CD14-positive monocyte (primary cell): ENCODE measurements at regions not wholly inside any gene's neighbourhood (a gene's known extent, or its start where the extent isn't known, plus 50 kb on each side); places are given as distances from the start of the nearest gene placed in this dataset.

ENCODE experiments used
- DNase-seq, 3 donors: peaks; one replicate each; pipeline ENCODE4 v3.0.0-alpha.2; 2011 to 2022
- H2AFZ ChIP-seq: 2 replicates; pipeline ENCODE4 v1.6.0; 2012; ENCODE audit warnings: mild to moderate bottlenecking, low read depth, low read length, inconsistent platforms; ENCODE audit not compliant: insufficient read depth, poor library complexity, severe bottlenecking
- H3K27ac ChIP-seq, 2 donors: 1 replicate in 1 of 2; 2 replicates in 1 of 2; pipeline ENCODE4 v1.5.1; 2012 to 2013; ENCODE audit warnings: low read length in 2 of 2, control low read depth in 1 of 2, inconsistent platforms in 1 of 2, low read depth in 1 of 2, mild to moderate bottlenecking in 1 of 2
- H3K27me3 ChIP-seq, 2 donors: one replicate each; pipeline versions ENCODE4 v1.6.0 to v1.6.1; 2011 to 2013; ENCODE audit warnings: low read length in 2 of 2; ENCODE audit not compliant: control insufficient read depth in 2 of 2, insufficient read depth in 2 of 2
- H3K36me3 ChIP-seq, 2 donors: replicated peaks in 1 of 2; 1 replicate in 1 of 2; 2 replicates in 1 of 2; pipeline versions ENCODE4 v1.5.1 to v1.6.1; 2012 to 2013; ENCODE audit warnings: low read length in 2 of 2, control low read depth in 1 of 2, inconsistent platforms in 1 of 2, mild to moderate bottlenecking in 1 of 2; ENCODE audit not compliant: insufficient read depth in 2 of 2, control insufficient read depth in 1 of 2
- H3K4me1 ChIP-seq, 2 donors: 1 replicate in 1 of 2; 2 replicates in 1 of 2; pipeline versions ENCODE4 v1.5.1 to v1.6.1; 2012 to 2013; ENCODE audit warnings: low read length in 2 of 2, control low read depth in 1 of 2, inconsistent platforms in 1 of 2, mild to moderate bottlenecking in 1 of 2, moderate library complexity in 1 of 2; ENCODE audit not compliant: insufficient read depth in 2 of 2, control insufficient read depth in 1 of 2
- H3K4me2 ChIP-seq: replicated peaks from 2 replicates; pipeline ENCODE3; 2012; ENCODE audit warnings: low read length, moderate library complexity, mild to moderate bottlenecking; ENCODE audit not compliant: poor library complexity, severe bottlenecking; ENCODE audit errors: extremely low read depth
- H3K4me3 ChIP-seq, 3 experiments: fragments of 200-600 bp in 1 of 3; sonication (generic) in 1 of 3; replicated peaks in 1 of 3; 1 replicate in 2 of 3; 2 replicates in 1 of 3; pipeline ENCODE4 v1.5.1; 2011 to 2013; ENCODE audit warnings: low read length in 3 of 3, mild to moderate bottlenecking in 3 of 3, control low read depth in 2 of 3, low read depth in 2 of 3, inconsistent platforms in 1 of 3, moderate library complexity in 1 of 3
- H3K79me2 ChIP-seq: 2 replicates; pipeline ENCODE4 v1.6.0; 2012; ENCODE audit warnings: mild to moderate bottlenecking, control low read depth, inconsistent platforms, low read length, moderate library complexity; ENCODE audit not compliant: insufficient read depth
- H3K9ac ChIP-seq: 2 replicates; pipeline ENCODE4 v1.6.0; 2017; ENCODE audit warnings: low read length, mild to moderate bottlenecking; ENCODE audit not compliant: insufficient read depth, poor library complexity, severe bottlenecking
- H3K9me3 ChIP-seq, 2 donors: replicated peaks in 1 of 2; 1 replicate in 1 of 2; 2 replicates in 1 of 2; pipeline versions ENCODE4 v1.5.1 to v1.6.1; 2012 to 2013; ENCODE audit warnings: low read length in 2 of 2, control low read depth in 1 of 2; ENCODE audit not compliant: control insufficient read depth in 1 of 2, insufficient read depth in 1 of 2
- H4K20me1 ChIP-seq: 2 replicates; pipeline ENCODE4 v1.6.0; 2012; ENCODE audit warnings: mild to moderate bottlenecking, low read length, control low read depth, moderate library complexity; ENCODE audit not compliant: insufficient read depth
- H3K27ac Mint-ChIP-seq, 7 donors: one replicate each; pipeline ENCODE4 v1.8.0; 2020; ENCODE audit warnings: mild to moderate bottlenecking in 7 of 7, mixed read lengths in 7 of 7, moderate library complexity in 6 of 7, inconsistent platforms in 2 of 7
- H3K27me3 Mint-ChIP-seq, 3 donors: one replicate each; pipeline ENCODE4 v1.8.0; 2021 to 2022; ENCODE audit warnings: low read depth in 3 of 3, mild to moderate bottlenecking in 3 of 3, mixed read lengths in 3 of 3, moderate library complexity in 3 of 3, inconsistent platforms in 1 of 3
- H3K36me3 Mint-ChIP-seq, 2 donors: one replicate each; pipeline ENCODE4 v1.8.0; 2020; ENCODE audit warnings: mixed read lengths in 2 of 2, inconsistent platforms in 1 of 2, mild to moderate bottlenecking in 1 of 2
- H3K4me1 Mint-ChIP-seq: one replicate; pipeline ENCODE4 v1.8.0; 2020; ENCODE audit warnings: mild to moderate bottlenecking, mixed read lengths
- H3K4me3 Mint-ChIP-seq, 2 donors: one replicate each; pipeline ENCODE4 v1.8.0; 2020; ENCODE audit warnings: mild to moderate bottlenecking in 2 of 2, mixed read lengths in 2 of 2, moderate library complexity in 1 of 2
- H3K9me3 Mint-ChIP-seq, 7 donors: one replicate each; pipeline ENCODE4 v1.8.0; 2020 to 2022; ENCODE audit warnings: mixed read lengths in 7 of 7, mild to moderate bottlenecking in 6 of 7, moderate library complexity in 6 of 7, inconsistent platforms in 2 of 7
- CTCF ChIP-seq: fragments of 200-600 bp; IDR thresholded peaks from one replicate; pipeline ENCODE4 v1.8.0; 2022; ENCODE audit warnings: antibody characterized with exemption, mild to moderate bottlenecking
- WGBS: methylation state at CpG from one replicate; pipeline ENCODE4 v1.1.5; 2013; ENCODE audit warnings: missing lambda C conversion rate; ENCODE audit not compliant: insufficient coverage; 5-methylcytosine and 5-hydroxymethylcytosine counted together
- intact Hi-C, 2 donors: fragments of 100-400 bp; cut with micrococcal nuclease; formaldehyde crosslinking; loops; one replicate each; pipeline versions ENCODE4 v1.15.0 to v1.15.1; 2023

- no peaks in the 10 kb centered on the region for H3K36me3 Mint-ChIP-seq
- no peaks in the 10 kb centered on the region for H3K36me3 ChIP-seq
- no peaks in the 10 kb centered on the region for H3K27me3 Mint-ChIP-seq
- peaks cover 0 to 6% (median 1%) of the 10 kb centered on the region in 7 donors for H3K9me3 Mint-ChIP-seq
- intact Hi-C loops = no loop called here
- no peak overlapping the region for H3K4me3 ChIP-seq
- H3K27ac Mint-ChIP-seq = no peak overlapping the region
- no peaks in the 10 kb centered on the region for H3K79me2 ChIP-seq
- H4K20me1 ChIP-seq = no peaks in the 10 kb centered on the region
- no peaks in the 10 kb centered on the region for H3K4me1 ChIP-seq
- no peaks in the 10 kb centered on the region for H3K27me3 ChIP-seq
- H3K9me3 ChIP-seq = peaks cover 0 to 6% of the 10 kb centered on the region in 2 donors
- H3K9ac ChIP-seq = no peak overlapping the region
- DNase-seq = no peak
- H2AFZ ChIP-seq = no peak overlapping the region
- H3K4me3 Mint-ChIP-seq = no peak overlapping the region
- H3K27ac ChIP-seq = no peak overlapping the region
- H3K4me1 Mint-ChIP-seq = no peaks in the 10 kb centered on the region
- no peak for TF ChIP-seq CTCF
- no peak overlapping the region for H3K4me2 ChIP-seq
These were observed 492.5 kb downstream of the ETV1 start for GRCh38 chr7:13496976-13497375.

- H3K4me3 ChIP-seq = no peak overlapping the region
- DNase-seq = no peak
- Mint-ChIP-seq H3K4me3 (no peak overlapping the region), H3K36me3 (no peaks in the 10 kb centered on the region), H3K27ac (no peak overlapping the region), H3K9me3 (peaks cover 0 to 12% (median 3%) of the 10 kb centered on the region in 7 donors), H3K4me1 (no peaks in the 10 kb centered on the region), H3K27me3 (no peaks in the 10 kb centered on the region)
- no peaks in the 10 kb centered on the region for H3K79me2 ChIP-seq
- no peaks in the 10 kb centered on the region for H3K36me3 ChIP-seq
- H3K4me1 ChIP-seq = no peaks in the 10 kb centered on the region
- H4K20me1 ChIP-seq = no peaks in the 10 kb centered on the region
- H3K27me3 ChIP-seq = no peaks in the 10 kb centered on the region
- H3K9me3 ChIP-seq = peaks cover 4 to 5% of the 10 kb centered on the region in 2 donors
- no peak overlapping the region for H3K4me2 ChIP-seq
- H3K27ac ChIP-seq = no peak overlapping the region
- no peak for TF ChIP-seq CTCF
- no peak overlapping the region for H3K9ac ChIP-seq
- intact Hi-C loops = no loop called here
- no peak overlapping the region for H2AFZ ChIP-seq
- WGBS = no CpG with 5 or more reads among the region's 1 CpG
These were observed 480.9 kb downstream of the ETV1 start for GRCh38 chr7:13508586-13508985.
